Panc1 (cell line): ENCODE measurements at regions not wholly inside any gene's neighbourhood (a gene's known extent, or its start where the extent isn't known, plus 50 kb on each side); places are given as distances from the start of the nearest gene placed in this dataset.

Source experiments
- ATAC-seq: fragments of 200-7000 bp; cut with Tn5 transposase; 2 replicates; pipeline ENCODE4 v1.9.1; 2020; ENCODE audit warnings: mild to moderate bottlenecking, moderate library complexity
- BruUV-seq: library from RNA; stranded (reverse); fragments of 400-500 nt; replicated peaks from 2 replicates; lab custom pipeline; 2021; lab: Mats Ljungman, UMichigan
- CTCF ChIA-PET: fragments of 300-600 bp; sonication (Branson Sonifier 250); formaldehyde crosslinking; loops from one replicate; lab custom pipeline; 2022; ENCODE audit warnings: antibody characterized with exemption; lab: Charles Lee
- POLR2A ChIA-PET: fragments of 300-600 bp; sonication (Branson Sonifier 250); formaldehyde crosslinking; loops from one replicate; lab custom pipeline; 2022; ENCODE audit warnings: antibody characterized with exemption; lab: Charles Lee
- DNase-seq: peaks from one replicate; pipeline ENCODE4 v3.0.0-alpha.2; 2010; ENCODE audit warnings: low read depth, low spot score
- H3K27ac ChIP-seq: 2 replicates; pipeline ENCODE4 v1.5.1; 2011; ENCODE audit warnings: mild to moderate bottlenecking, low read length, inconsistent platforms
- H3K27me3 ChIP-seq: fragments of 200-500 bp; sonication (Bioruptor generic); 2 replicates; pipeline ENCODE4 v1.6.0; 2014; ENCODE audit warnings: low read length, inconsistent platforms; ENCODE audit not compliant: control insufficient read depth, insufficient read depth
- H3K36me3 ChIP-seq: fragments of 200-500 bp; sonication (Bioruptor generic); 2 replicates; pipeline ENCODE4 v1.5.1; 2014; ENCODE audit warnings: inconsistent platforms, mild to moderate bottlenecking, low read length, moderate library complexity; ENCODE audit not compliant: control insufficient read depth, insufficient read depth
- H3K4me1 ChIP-seq: 2 replicates; pipeline ENCODE4 v1.5.1; 2011; ENCODE audit warnings: inconsistent platforms, mild to moderate bottlenecking, low read length, moderate library complexity; ENCODE audit not compliant: control insufficient read depth, insufficient read depth
- H3K4me3 ChIP-seq, 2 experiments: 2 replicates each; pipeline ENCODE4 v1.5.1; 2011 to 2012; ENCODE audit warnings: low read depth in 2 of 2, low read length in 2 of 2, mild to moderate bottlenecking in 2 of 2, inconsistent platforms in 1 of 2, moderate library complexity in 1 of 2
- H3K9me3 ChIP-seq: fragments of 200-500 bp; sonication (Bioruptor generic); 2 replicates; pipeline ENCODE4 v1.5.1; 2014; ENCODE audit warnings: low read depth, mild to moderate bottlenecking, inconsistent platforms, low read length, moderate library complexity; ENCODE audit not compliant: control insufficient read depth, insufficient read depth
- CTCF ChIP-seq: fragments of 450-650 bp; IDR thresholded peaks from 2 replicates; pipeline ENCODE4 v1.5.1; 2017; ENCODE audit warnings: mild to moderate bottlenecking
- POLR2AphosphoS5 ChIP-seq: IDR thresholded peaks from 2 replicates; pipeline ENCODE4 v1.6.1; 2012; ENCODE audit warnings: mild to moderate bottlenecking, low read depth, low read length, moderate library complexity
- REST ChIP-seq, 2 experiments: IDR thresholded peaks; 2 replicates each; pipeline ENCODE4 v1.6.1; 2011 to 2012; ENCODE audit warnings: low read depth in 2 of 2, control low read depth in 1 of 2, low read length in 1 of 2, mild to moderate bottlenecking in 1 of 2, moderate library complexity in 1 of 2; ENCODE audit not compliant: insufficient read depth in 1 of 2
- SIN3A ChIP-seq: IDR thresholded peaks from 2 replicates; pipeline ENCODE4 v1.6.1; 2012; ENCODE audit warnings: low read depth, mild to moderate bottlenecking, low read length, moderate library complexity, borderline replicate concordance; ENCODE audit not compliant: insufficient read depth
- TCF7L2 ChIP-seq: IDR thresholded peaks from 2 replicates; pipeline ENCODE4 v1.6.1; 2011; ENCODE audit warnings: mild to moderate bottlenecking, low read depth, low read length, inconsistent platforms
- in situ Hi-C: cut with HindIII; loops from 2 replicates; pipeline ENCODE4 v1.10.0; 2016; ENCODE audit warnings: low sequenced_read_pairs, low pct_unique_long_range_greater_than_20kb
- intact Hi-C: fragments of 100-400 bp; cut with micrococcal nuclease; formaldehyde crosslinking; loops from one replicate; pipeline ENCODE4 v1.10.0; 2022; ENCODE audit not compliant: unreplicated experiment

GRCh38 chr3:153096731-153097131 is 65.3 kb upstream of the RAP2B start:
- Histone ChIP-seq H3K4me3 (no peak overlapping the region), H3K9me3 (no peaks in the 10 kb centered on the region), H3K27ac (no peak overlapping the region), H3K4me1 (no peaks in the 10 kb centered on the region), H3K27me3 (no peaks in the 10 kb centered on the region), H3K36me3 (no peaks in the 10 kb centered on the region)
- ATAC-seq = no peak
- POLR2A ChIA-PET = no interaction called here
- CTCF ChIA-PET = no interaction called here
- no TSS peak for BruUV-seq
- intact Hi-C loops = loop anchor here (1.0 kb wide), 1 partner anchor 22 kb away; no protein-coding TSS in a partner anchor
- in situ Hi-C loops = no loop called here
- TF ChIP-seq SIN3A (no peak), REST (IDR thresholded peaks at IDR 0.05; ENCODE audit: insufficient read depth in 1 of 2, low read depth in 2 of 2, low read length in 1 of 2) (no peak), POLR2AphosphoS5 (no peak), TCF7L2 (no peak), CTCF (no peak)
- DNase-seq = no peak

GRCh38 chr3:153097213-153097612 is 64.8 kb upstream of the RAP2B start:
- Histone ChIP-seq H3K4me1 (no peaks in the 10 kb centered on the region), H3K4me3 (no peak overlapping the region), H3K27me3 (no peaks in the 10 kb centered on the region), H3K9me3 (no peaks in the 10 kb centered on the region), H3K36me3 (no peaks in the 10 kb centered on the region), H3K27ac (no peak overlapping the region)
- no peak for ATAC-seq
- BruUV-seq = no TSS peak
- TF ChIP-seq POLR2AphosphoS5 (no peak), TCF7L2 (no peak)
- in situ Hi-C loops = no loop called here
- CTCF ChIA-PET = interaction anchor here (0.6 kb wide), 1 partner anchor 32 kb away, joined by 11 read pairs; no protein-coding TSS in a partner anchor
- DNase-seq = no peak
- POLR2A ChIA-PET = no interaction called here
- intact Hi-C loops = no loop called here

- H3K27ac ChIP-seq = no peak overlapping the region
- ChIA-PET CTCF (no interaction called here), POLR2A (no interaction called here)
- in situ Hi-C loops = no loop called here
- no TSS peak for BruUV-seq
- intact Hi-C loops = no loop called here
- H3K4me1 ChIP-seq = no peaks in the 10 kb centered on the region
- no peaks in the 10 kb centered on the region for H3K27me3 ChIP-seq
- ATAC-seq (no peak), DNase-seq (no peak)
- H3K9me3 ChIP-seq = no peaks in the 10 kb centered on the region
- H3K4me3 ChIP-seq = no peak overlapping the region
- H3K36me3 ChIP-seq = no peaks in the 10 kb centered on the region
- no peak for TF ChIP-seq REST (IDR thresholded peaks at IDR 0.05; ENCODE audit: insufficient read depth in 1 of 2, low read depth in 2 of 2, low read length in 1 of 2)
- no peak for TF ChIP-seq POLR2AphosphoS5
These were observed 62.9 kb upstream of the RAP2B start for GRCh38 chr3:153099131-153099530.
